CD14-positive monocyte (primary cell): ENCODE measurements at regions not wholly inside any gene's neighbourhood (a gene's known extent, or its start where the extent isn't known, plus 50 kb on each side); places are given as distances from the start of the nearest gene placed in this dataset.

Source experiments
- DNase-seq, 3 donors: peaks; one replicate each; pipeline ENCODE4 v3.0.0-alpha.2; 2011 to 2022
- H2AFZ ChIP-seq: 2 replicates; pipeline ENCODE4 v1.6.0; 2012; ENCODE audit warnings: mild to moderate bottlenecking, low read depth, low read length, inconsistent platforms; ENCODE audit not compliant: insufficient read depth, poor library complexity, severe bottlenecking
- H3K27ac ChIP-seq, 2 donors: 1 replicate in 1 of 2; 2 replicates in 1 of 2; pipeline ENCODE4 v1.5.1; 2012 to 2013; ENCODE audit warnings: low read length in 2 of 2, control low read depth in 1 of 2, inconsistent platforms in 1 of 2, low read depth in 1 of 2, mild to moderate bottlenecking in 1 of 2
- H3K27me3 ChIP-seq, 2 donors: one replicate each; pipeline versions ENCODE4 v1.6.0 to v1.6.1; 2011 to 2013; ENCODE audit warnings: low read length in 2 of 2; ENCODE audit not compliant: control insufficient read depth in 2 of 2, insufficient read depth in 2 of 2
- H3K36me3 ChIP-seq, 2 donors: replicated peaks in 1 of 2; 1 replicate in 1 of 2; 2 replicates in 1 of 2; pipeline versions ENCODE4 v1.5.1 to v1.6.1; 2012 to 2013; ENCODE audit warnings: low read length in 2 of 2, control low read depth in 1 of 2, inconsistent platforms in 1 of 2, mild to moderate bottlenecking in 1 of 2; ENCODE audit not compliant: insufficient read depth in 2 of 2, control insufficient read depth in 1 of 2
- H3K4me1 ChIP-seq, 2 donors: 1 replicate in 1 of 2; 2 replicates in 1 of 2; pipeline versions ENCODE4 v1.5.1 to v1.6.1; 2012 to 2013; ENCODE audit warnings: low read length in 2 of 2, control low read depth in 1 of 2, inconsistent platforms in 1 of 2, mild to moderate bottlenecking in 1 of 2, moderate library complexity in 1 of 2; ENCODE audit not compliant: insufficient read depth in 2 of 2, control insufficient read depth in 1 of 2
- H3K4me2 ChIP-seq: replicated peaks from 2 replicates; pipeline ENCODE3; 2012; ENCODE audit warnings: low read length, moderate library complexity, mild to moderate bottlenecking; ENCODE audit not compliant: poor library complexity, severe bottlenecking; ENCODE audit errors: extremely low read depth
- H3K4me3 ChIP-seq, 3 experiments: fragments of 200-600 bp in 1 of 3; sonication (generic) in 1 of 3; replicated peaks in 1 of 3; 1 replicate in 2 of 3; 2 replicates in 1 of 3; pipeline ENCODE4 v1.5.1; 2011 to 2013; ENCODE audit warnings: low read length in 3 of 3, mild to moderate bottlenecking in 3 of 3, control low read depth in 2 of 3, low read depth in 2 of 3, inconsistent platforms in 1 of 3, moderate library complexity in 1 of 3
- H3K79me2 ChIP-seq: 2 replicates; pipeline ENCODE4 v1.6.0; 2012; ENCODE audit warnings: mild to moderate bottlenecking, control low read depth, inconsistent platforms, low read length, moderate library complexity; ENCODE audit not compliant: insufficient read depth
- H3K9ac ChIP-seq: 2 replicates; pipeline ENCODE4 v1.6.0; 2017; ENCODE audit warnings: low read length, mild to moderate bottlenecking; ENCODE audit not compliant: insufficient read depth, poor library complexity, severe bottlenecking
- H3K9me3 ChIP-seq, 2 donors: replicated peaks in 1 of 2; 1 replicate in 1 of 2; 2 replicates in 1 of 2; pipeline versions ENCODE4 v1.5.1 to v1.6.1; 2012 to 2013; ENCODE audit warnings: low read length in 2 of 2, control low read depth in 1 of 2; ENCODE audit not compliant: control insufficient read depth in 1 of 2, insufficient read depth in 1 of 2
- H4K20me1 ChIP-seq: 2 replicates; pipeline ENCODE4 v1.6.0; 2012; ENCODE audit warnings: mild to moderate bottlenecking, low read length, control low read depth, moderate library complexity; ENCODE audit not compliant: insufficient read depth
- H3K27ac Mint-ChIP-seq, 7 donors: one replicate each; pipeline ENCODE4 v1.8.0; 2020; ENCODE audit warnings: mild to moderate bottlenecking in 7 of 7, mixed read lengths in 7 of 7, moderate library complexity in 6 of 7, inconsistent platforms in 2 of 7
- H3K27me3 Mint-ChIP-seq, 3 donors: one replicate each; pipeline ENCODE4 v1.8.0; 2021 to 2022; ENCODE audit warnings: low read depth in 3 of 3, mild to moderate bottlenecking in 3 of 3, mixed read lengths in 3 of 3, moderate library complexity in 3 of 3, inconsistent platforms in 1 of 3
- H3K36me3 Mint-ChIP-seq, 2 donors: one replicate each; pipeline ENCODE4 v1.8.0; 2020; ENCODE audit warnings: mixed read lengths in 2 of 2, inconsistent platforms in 1 of 2, mild to moderate bottlenecking in 1 of 2
- H3K4me1 Mint-ChIP-seq: one replicate; pipeline ENCODE4 v1.8.0; 2020; ENCODE audit warnings: mild to moderate bottlenecking, mixed read lengths
- H3K4me3 Mint-ChIP-seq, 2 donors: one replicate each; pipeline ENCODE4 v1.8.0; 2020; ENCODE audit warnings: mild to moderate bottlenecking in 2 of 2, mixed read lengths in 2 of 2, moderate library complexity in 1 of 2
- H3K9me3 Mint-ChIP-seq, 7 donors: one replicate each; pipeline ENCODE4 v1.8.0; 2020 to 2022; ENCODE audit warnings: mixed read lengths in 7 of 7, mild to moderate bottlenecking in 6 of 7, moderate library complexity in 6 of 7, inconsistent platforms in 2 of 7
- WGBS: methylation state at CpG from one replicate; pipeline ENCODE4 v1.1.5; 2013; ENCODE audit warnings: missing lambda C conversion rate; ENCODE audit not compliant: insufficient coverage; 5-methylcytosine and 5-hydroxymethylcytosine counted together
- intact Hi-C, 2 donors: fragments of 100-400 bp; cut with micrococcal nuclease; formaldehyde crosslinking; loops; one replicate each; pipeline versions ENCODE4 v1.15.0 to v1.15.1; 2023
- TF ChIP-seq, protein P1 (sequence below): fragments of 200-600 bp; IDR thresholded peaks from one replicate; pipeline ENCODE4 v1.8.0; 2022; ENCODE audit warnings: antibody characterized with exemption, mild to moderate bottlenecking

DNA sequence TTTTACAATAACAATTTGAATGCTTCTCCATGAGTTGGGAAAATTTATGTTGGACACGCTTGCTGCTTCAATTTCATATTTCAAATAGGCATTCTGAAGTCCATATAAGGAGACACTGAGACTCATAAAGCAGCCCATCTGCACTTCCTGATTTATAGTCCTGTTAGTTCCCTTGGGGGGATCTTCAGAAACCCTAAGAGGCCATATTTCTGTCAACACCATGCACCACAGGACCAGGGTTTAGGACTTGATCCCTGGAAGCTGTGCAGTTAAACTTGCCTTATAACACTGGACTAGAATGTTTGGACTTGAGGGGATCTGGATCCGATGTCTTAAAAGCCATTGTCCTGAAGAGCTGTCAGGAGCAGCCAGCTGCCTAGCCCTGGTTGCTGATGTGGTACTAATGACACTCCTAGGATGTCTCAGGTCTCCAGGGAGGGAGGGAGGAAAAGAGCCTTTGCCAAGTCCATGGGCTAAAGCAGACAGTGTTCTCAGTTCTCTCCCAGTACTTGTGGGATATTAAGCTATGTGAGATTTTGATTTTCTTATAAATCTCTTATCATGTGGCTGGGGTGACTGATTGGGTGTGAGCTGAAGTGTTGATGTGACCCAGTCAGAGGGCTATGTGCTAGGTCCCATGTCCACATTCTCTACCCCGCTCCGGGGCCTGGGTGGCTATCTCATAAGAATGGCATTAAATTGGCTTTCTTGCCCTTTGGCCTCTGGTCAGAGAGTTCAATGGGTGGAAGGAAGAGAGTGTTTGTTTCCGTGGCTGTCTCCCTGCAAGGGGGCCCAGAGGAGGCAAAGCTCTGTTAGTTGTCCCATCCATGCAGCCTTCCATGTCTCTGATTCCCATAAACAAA is 399.8 kb downstream of the OSTF1 start:
- Mint-ChIP-seq H3K27me3 (peaks cover 0 to 2% (median 2%) of the 10 kb centered on the region in 3 donors), H3K36me3 (no peaks in the 10 kb centered on the region), H3K4me1 (no peaks in the 10 kb centered on the region), H3K9me3 (peaks cover 0 to 10% (median 6%) of the 10 kb centered on the region in 7 donors), H3K27ac (no peak overlapping the region), H3K4me3 (no peak overlapping the region)
- intact Hi-C loops: loop anchor here in 1 of 2 donors (10.0 kb wide), 1 partner anchor 53 kb away; no protein-coding TSS in a partner anchor
- no peaks in the 10 kb centered on the region for H3K79me2 ChIP-seq
- no peaks in the 10 kb centered on the region for H3K4me1 ChIP-seq
- H3K4me2 ChIP-seq: no peak overlapping the region
- H3K4me3 ChIP-seq: no peak overlapping the region
- no peak for DNase-seq
- no peak overlapping the region for H2AFZ ChIP-seq
- TF ChIP-seq, protein P1, sequence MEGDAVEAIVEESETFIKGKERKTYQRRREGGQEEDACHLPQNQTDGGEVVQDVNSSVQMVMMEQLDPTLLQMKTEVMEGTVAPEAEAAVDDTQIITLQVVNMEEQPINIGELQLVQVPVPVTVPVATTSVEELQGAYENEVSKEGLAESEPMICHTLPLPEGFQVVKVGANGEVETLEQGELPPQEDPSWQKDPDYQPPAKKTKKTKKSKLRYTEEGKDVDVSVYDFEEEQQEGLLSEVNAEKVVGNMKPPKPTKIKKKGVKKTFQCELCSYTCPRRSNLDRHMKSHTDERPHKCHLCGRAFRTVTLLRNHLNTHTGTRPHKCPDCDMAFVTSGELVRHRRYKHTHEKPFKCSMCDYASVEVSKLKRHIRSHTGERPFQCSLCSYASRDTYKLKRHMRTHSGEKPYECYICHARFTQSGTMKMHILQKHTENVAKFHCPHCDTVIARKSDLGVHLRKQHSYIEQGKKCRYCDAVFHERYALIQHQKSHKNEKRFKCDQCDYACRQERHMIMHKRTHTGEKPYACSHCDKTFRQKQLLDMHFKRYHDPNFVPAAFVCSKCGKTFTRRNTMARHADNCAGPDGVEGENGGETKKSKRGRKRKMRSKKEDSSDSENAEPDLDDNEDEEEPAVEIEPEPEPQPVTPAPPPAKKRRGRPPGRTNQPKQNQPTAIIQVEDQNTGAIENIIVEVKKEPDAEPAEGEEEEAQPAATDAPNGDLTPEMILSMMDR: no peak
- H3K27me3 ChIP-seq: no peaks in the 10 kb centered on the region
- H4K20me1 ChIP-seq: no peaks in the 10 kb centered on the region
- H3K27ac ChIP-seq: no peak overlapping the region
- H3K9ac ChIP-seq: no peak overlapping the region
- WGBS: 100% methylated on average over 3 of the region's 5 CpGs
- H3K9me3 ChIP-seq: peaks cover 0 to 3% of the 10 kb centered on the region in 2 donors
- H3K36me3 ChIP-seq: no peaks in the 10 kb centered on the region

DNA sequence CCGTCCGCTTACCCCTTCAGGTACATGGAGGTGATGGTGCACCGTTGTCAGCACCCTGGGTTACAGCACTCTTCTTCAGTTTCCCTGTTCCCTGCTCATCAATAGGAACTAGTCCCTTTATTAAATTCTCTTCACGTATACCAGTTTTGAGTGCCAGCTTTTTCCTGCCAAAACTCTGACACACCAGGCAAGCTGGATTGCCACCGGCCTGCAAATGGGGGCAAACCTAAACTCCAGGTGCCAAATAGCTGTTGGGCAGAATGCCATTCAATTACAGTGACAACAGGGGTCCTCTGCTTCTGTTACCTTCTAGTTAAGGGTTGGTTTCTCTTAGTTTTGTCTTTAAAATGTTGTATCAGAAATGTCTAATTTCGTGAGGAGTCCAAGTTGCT is 400.4 kb downstream of the OSTF1 start:
- no peaks in the 10 kb centered on the region for H3K4me1 ChIP-seq
- H3K27ac Mint-ChIP-seq: no peak overlapping the region
- H3K4me3 ChIP-seq: no peak overlapping the region
- H3K9me3 Mint-ChIP-seq: peaks cover 0 to 10% (median 6%) of the 10 kb centered on the region in 7 donors
- TF ChIP-seq, protein P1: no peak
- no peaks in the 10 kb centered on the region for H3K27me3 ChIP-seq
- intact Hi-C loops: loop anchor here in 1 of 2 donors (10.0 kb wide), 1 partner anchor 54 kb away; no protein-coding TSS in a partner anchor
- H3K4me2 ChIP-seq: no peak overlapping the region
- DNase-seq: no peak
- H3K27ac ChIP-seq: no peak overlapping the region
- H3K79me2 ChIP-seq: no peaks in the 10 kb centered on the region
- H2AFZ ChIP-seq: no peak overlapping the region
- 81% methylated on average over 3 of the region's 6 CpGs for WGBS
- H3K4me1 Mint-ChIP-seq: no peaks in the 10 kb centered on the region
- H3K9ac ChIP-seq: no peak overlapping the region
- no peaks in the 10 kb centered on the region for H3K36me3 ChIP-seq
- no peak overlapping the region for H3K4me3 Mint-ChIP-seq
- H3K9me3 ChIP-seq: peaks cover 0 to 3% of the 10 kb centered on the region in 2 donors
- H4K20me1 ChIP-seq: no peaks in the 10 kb centered on the region
- H3K36me3 Mint-ChIP-seq: no peaks in the 10 kb centered on the region
- peaks cover 0 to 2% (median 2%) of the 10 kb centered on the region in 3 donors for H3K27me3 Mint-ChIP-seq
